ENCODE measurements at regions not wholly inside any gene's neighbourhood (a gene's known extent, or its start where the extent isn't known, plus 50 kb on each side); places are given as distances from the start of the nearest gene placed in this dataset.
"Not testable (repeated sequence)": the region's sequence is repeated elsewhere in the genome, so short reads cannot be mapped to it uniquely, and the experiment has no call there.

- no peak for DNase-seq
These were observed 246.8 kb upstream of the TUT7 start for GRCh38 chr9:86600977-86601376.

- DNase-seq = no peak
These were observed 246.1 kb upstream of the TUT7 start for GRCh38 chr9:86600291-86600690.

GRCh38 chr9:86599561-86599960 is 245.4 kb upstream of the TUT7 start:
- no peak for DNase-seq

- no peak for DNase-seq
These were observed 244.4 kb upstream of the TUT7 start for GRCh38 chr9:86598411-86599239.

GRCh38 chr9:86594724-86595123 is 240.5 kb upstream of the TUT7 start:
- DNase-seq = no peak

- no peak for DNase-seq
These were observed 237.3 kb upstream of the TUT7 start for GRCh38 chr9:86591472-86591871.

GRCh38 chr9:86589730-86590129 is 235.5 kb upstream of the TUT7 start:
- DNase-seq = no peak

- DNase-seq = no peak
These were observed 235.1 kb upstream of the TUT7 start for GRCh38 chr9:86589273-86589672.

- DNase-seq = no peak
These were observed 231.9 kb upstream of the TUT7 start for GRCh38 chr9:86586144-86586494.

GRCh38 chr9:86585422-86586143 is 231.4 kb upstream of the TUT7 start:
- DNase-seq = no peak

GRCh38 chr9:86580688-86581087 is 226.5 kb upstream of the TUT7 start:
- DNase-seq = no peak

GRCh38 chr9:86578722-86579121 is 224.5 kb upstream of the TUT7 start:
- DNase-seq = no peak

GRCh38 chr9:86577420-86578333 is 223.5 kb upstream of the TUT7 start:
- DNase-seq = no peak

GRCh38 chr9:86575825-86576525 is 221.8 kb upstream of the TUT7 start:
- DNase-seq = no peak

GRCh38 chr9:86575137-86575536 is 220.9 kb upstream of the TUT7 start:
- DNase-seq = no peak

GRCh38 chr9:86573886-86574285 is 219.7 kb upstream of the TUT7 start:
- no peak for DNase-seq

- no peak for DNase-seq
These were observed 218.7 kb upstream of the TUT7 start for GRCh38 chr9:86572904-86573303.

GRCh38 chr9:86565603-86566002 is 211.4 kb upstream of the TUT7 start:
- not testable (repeated sequence) for DNase-seq

GRCh38 chr9:86563936-86564335 is 209.7 kb upstream of the TUT7 start:
- no peak for DNase-seq

GRCh38 chr9:86563350-86563749 is 209.1 kb upstream of the TUT7 start:
- DNase-seq = no peak

GRCh38 chr9:86562691-86563090 is 208.5 kb upstream of the TUT7 start:
- DNase-seq = no peak

GRCh38 chr9:86557918-86558317 is 203.7 kb upstream of the TUT7 start:
- no peak for DNase-seq

All from T-helper 2 cell (primary cell).